ENCODE measurements at regions not wholly inside any gene's neighbourhood (a gene's known extent, or its start where the extent isn't known, plus 50 kb on each side); places are given as distances from the start of the nearest gene placed in this dataset.

GRCh38 chr9:28922891-28923290 lies 1349.6 kb upstream of the C9orf72 start:
- ChIA-PET POLR2A (no interaction called here), RAD21 (ENCODE audit: low non-redundant PET in 1 of 2, low total read pairs in 2 of 2, uncharacterized antibody in 2 of 2, unreplicated experiment in 2 of 2) (no interaction called here), CTCF (no interaction called here)
- no peaks in the 10 kb centered on the region for H3K27me3 ChIP-seq (ENCODE audit: insufficient read depth, low read length)
- BruUV-seq (replicated peaks): no TSS peak
- no peaks in the 10 kb centered on the region for H3K9me2 ChIP-seq (ENCODE audit: insufficient read depth)
- no peaks in the 10 kb centered on the region for H3K36me3 ChIP-seq (ENCODE audit: control insufficient read depth in 1 of 2, insufficient read depth in 2 of 2, low read length in 2 of 2)
- DNase-seq (ENCODE audit: low read depth, low spot score) (no peak), ATAC-seq (no peak)
- no peak for TF ChIP-seq SRF (IDR thresholded peaks at IDR 0.05; ENCODE audit: low read depth)
- TF ChIP-seq MAX (IDR thresholded peaks at IDR 0.05): no peak
- no peak for TF ChIP-seq ELF1 (IDR thresholded peaks at IDR 0.05; ENCODE audit: borderline replicate concordance, low read depth)
- TF ChIP-seq, protein P1, sequence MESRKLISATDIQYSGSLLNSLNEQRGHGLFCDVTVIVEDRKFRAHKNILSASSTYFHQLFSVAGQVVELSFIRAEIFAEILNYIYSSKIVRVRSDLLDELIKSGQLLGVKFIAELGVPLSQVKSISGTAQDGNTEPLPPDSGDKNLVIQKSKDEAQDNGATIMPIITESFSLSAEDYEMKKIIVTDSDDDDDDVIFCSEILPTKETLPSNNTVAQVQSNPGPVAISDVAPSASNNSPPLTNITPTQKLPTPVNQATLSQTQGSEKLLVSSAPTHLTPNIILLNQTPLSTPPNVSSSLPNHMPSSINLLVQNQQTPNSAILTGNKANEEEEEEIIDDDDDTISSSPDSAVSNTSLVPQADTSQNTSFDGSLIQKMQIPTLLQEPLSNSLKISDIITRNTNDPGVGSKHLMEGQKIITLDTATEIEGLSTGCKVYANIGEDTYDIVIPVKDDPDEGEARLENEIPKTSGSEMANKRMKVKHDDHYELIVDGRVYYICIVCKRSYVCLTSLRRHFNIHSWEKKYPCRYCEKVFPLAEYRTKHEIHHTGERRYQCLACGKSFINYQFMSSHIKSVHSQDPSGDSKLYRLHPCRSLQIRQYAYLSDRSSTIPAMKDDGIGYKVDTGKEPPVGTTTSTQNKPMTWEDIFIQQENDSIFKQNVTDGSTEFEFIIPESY (IDR thresholded peaks at IDR 0.05; ENCODE audit: extremely low read depth, insufficient replicate concordance, low read length): no peak
- no peak for TF ChIP-seq POLR2AphosphoS5 (IDR thresholded peaks at IDR 0.05; ENCODE audit: low read depth, low read length)
- no peak for TF ChIP-seq EGR1 (IDR thresholded peaks at IDR 0.05; ENCODE audit: low read depth)
- TF ChIP-seq CBX3 (IDR thresholded peaks at IDR 0.05; ENCODE audit: low read depth): no peak
- TF ChIP-seq SIN3A (IDR thresholded peaks at IDR 0.05; ENCODE audit: low read depth): no peak
- no peak overlapping the region for H3K4me3 ChIP-seq (replicated peaks in 1 of 2; ENCODE audit: low read depth in 1 of 2, low read length in 2 of 2)
- H4K20me1 ChIP-seq (ENCODE audit: insufficient read depth): no peaks in the 10 kb centered on the region
- no peaks in the 10 kb centered on the region for H3K79me2 ChIP-seq (ENCODE audit: insufficient read depth, low read length)
- no peaks in the 10 kb centered on the region for H3K9me3 ChIP-seq (ENCODE audit: control insufficient read depth in 1 of 2, insufficient read depth in 1 of 2, low read depth in 1 of 2, low read length in 2 of 2)
- no peak overlapping the region for H2AFZ ChIP-seq (ENCODE audit: low read depth, low read length, poor library complexity, severe bottlenecking)
- H3K4me1 ChIP-seq (ENCODE audit: control insufficient read depth in 1 of 2, insufficient read depth in 2 of 2, low read length in 2 of 2): no peaks in the 10 kb centered on the region
- H3K4me2 ChIP-seq (ENCODE audit: low read length): no peak overlapping the region
- H3K9ac ChIP-seq (ENCODE audit: low read length): no peak overlapping the region
- intact Hi-C loops (cut with micrococcal nuclease): loop anchor here (5.0 kb wide), 1 partner anchor 51 kb away; no protein-coding TSS in a partner anchor
- no peak overlapping the region for H3K27ac ChIP-seq (ENCODE audit: low read depth, low read length)

DNA sequence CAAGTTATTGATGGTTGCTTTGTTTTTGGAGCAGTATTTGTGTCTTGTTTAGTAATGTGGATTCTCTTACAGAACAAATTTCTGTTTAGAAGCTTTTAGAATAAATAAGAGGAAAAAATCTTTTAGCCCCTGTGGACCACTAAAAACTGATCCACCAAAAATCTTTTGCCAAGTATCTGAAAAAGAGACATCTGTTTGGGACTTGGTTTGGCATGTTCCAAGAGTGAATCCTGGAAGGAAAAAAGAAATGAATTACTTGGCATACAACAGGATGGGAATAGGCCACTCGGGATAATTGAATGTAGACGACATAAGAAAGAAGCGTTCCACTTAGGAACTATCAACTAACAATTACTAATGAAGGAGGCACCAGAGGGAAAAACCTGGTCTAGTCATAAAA lies 1350.1 kb upstream of the C9orf72 start:
- H3K4me3 ChIP-seq (replicated peaks in 1 of 2; ENCODE audit: low read depth in 1 of 2, low read length in 2 of 2): no peak overlapping the region
- intact Hi-C loops (cut with micrococcal nuclease): loop anchor here (5.0 kb wide), 1 partner anchor 51 kb away; no protein-coding TSS in a partner anchor
- no peaks in the 10 kb centered on the region for H3K4me1 ChIP-seq (ENCODE audit: control insufficient read depth in 1 of 2, insufficient read depth in 2 of 2, low read length in 2 of 2)
- H3K27me3 ChIP-seq (ENCODE audit: insufficient read depth, low read length): no peaks in the 10 kb centered on the region
- no peak overlapping the region for H3K27ac ChIP-seq (ENCODE audit: low read depth, low read length)
- H3K4me2 ChIP-seq (ENCODE audit: low read length): no peak overlapping the region
- no peaks in the 10 kb centered on the region for H3K79me2 ChIP-seq (ENCODE audit: insufficient read depth, low read length)
- H3K9ac ChIP-seq (ENCODE audit: low read length): no peak overlapping the region
- no peak overlapping the region for H2AFZ ChIP-seq (ENCODE audit: low read depth, low read length, poor library complexity, severe bottlenecking)
- H4K20me1 ChIP-seq (ENCODE audit: insufficient read depth): no peaks in the 10 kb centered on the region
- CTCF ChIA-PET: no interaction called here
- POLR2A ChIA-PET: no interaction called here
- DNase-seq (ENCODE audit: low read depth, low spot score): no peak
- RAD21 ChIA-PET (ENCODE audit: low non-redundant PET in 1 of 2, low total read pairs in 2 of 2, uncharacterized antibody in 2 of 2, unreplicated experiment in 2 of 2): no interaction called here
- no peaks in the 10 kb centered on the region for H3K9me2 ChIP-seq (ENCODE audit: insufficient read depth)
- BruUV-seq (replicated peaks): no TSS peak
- no peaks in the 10 kb centered on the region for H3K36me3 ChIP-seq (ENCODE audit: control insufficient read depth in 1 of 2, insufficient read depth in 2 of 2, low read length in 2 of 2)
- H3K9me3 ChIP-seq (ENCODE audit: control insufficient read depth in 1 of 2, insufficient read depth in 1 of 2, low read depth in 1 of 2, low read length in 2 of 2): no peaks in the 10 kb centered on the region
- ATAC-seq: no peak
- TF ChIP-seq FOSL1 (IDR thresholded peaks at IDR 0.05; ENCODE audit: low read depth) (no peak), EGR1 (IDR thresholded peaks at IDR 0.05; ENCODE audit: low read depth) (no peak), SRF (IDR thresholded peaks at IDR 0.05; ENCODE audit: low read depth) (no peak), CTCF (IDR thresholded peaks at IDR 0.05 in 2 of 3, conservative IDR thresholded peaks at IDR 0.05 in 1 of 3; ENCODE audit: borderline replicate concordance in 1 of 3, insufficient read depth in 1 of 3, low read depth in 2 of 3, low read length in 2 of 3) (no peak), YY1 (IDR thresholded peaks at IDR 0.05; ENCODE audit: extremely low read depth, insufficient replicate concordance, low read depth, low read length) (no peak), EZH2phosphoT487 (IDR thresholded peaks at IDR 0.05; ENCODE audit: borderline replicate concordance) (no peak), ZFX (IDR thresholded peaks at IDR 0.05) (no peak), SP1 (IDR thresholded peaks at IDR 0.05; ENCODE audit: low read depth) (no peak), ELF1 (IDR thresholded peaks at IDR 0.05; ENCODE audit: borderline replicate concordance, low read depth) (no peak), RAD21 (IDR thresholded peaks at IDR 0.05; ENCODE audit: low read depth) (no peak), MAX (IDR thresholded peaks at IDR 0.05) (no peak), JUND (IDR thresholded peaks at IDR 0.05) (no peak)
